ENCODE measurements at regions not wholly inside any gene's neighbourhood (a gene's known extent, or its start where the extent isn't known, plus 50 kb on each side); places are given as distances from the start of the nearest gene placed in this dataset.

GRCh38 chr1:4924356-4924755, 269.9 kb downstream of the AJAP1 start:
- no peak for DNase-seq (ENCODE audit: low spot score)

GRCh38 chr1:4916610-4917009, 262.2 kb downstream of the AJAP1 start:
- no peak for DNase-seq (ENCODE audit: low spot score)

GRCh38 chr1:4915154-4915553, 260.7 kb downstream of the AJAP1 start:
- no peak for DNase-seq (ENCODE audit: low spot score)

GRCh38 chr1:4908486-4908885, 254.1 kb downstream of the AJAP1 start:
- DNase-seq (ENCODE audit: low spot score), result no peak

GRCh38 chr1:4894566-4894965, 240.2 kb downstream of the AJAP1 start:
- no peak for DNase-seq (ENCODE audit: low spot score)

- DNase-seq (ENCODE audit: low spot score), result no peak
Observed at GRCh38 chr1:4880626-4881025, 226.2 kb downstream of the AJAP1 start.

- DNase-seq (ENCODE audit: low spot score), result no peak
Observed at GRCh38 chr1:4877426-4877825, 223.0 kb downstream of the AJAP1 start.

GRCh38 chr1:4871373-4871772, 217.0 kb downstream of the AJAP1 start:
- DNase-seq (ENCODE audit: low spot score), result no peak

GRCh38 chr1:4868521-4868920, 214.1 kb downstream of the AJAP1 start:
- no peak for DNase-seq (ENCODE audit: low spot score)

- DNase-seq (ENCODE audit: low spot score), result no peak
Observed at GRCh38 chr1:4856396-4856795, 202.0 kb downstream of the AJAP1 start.

- DNase-seq (ENCODE audit: low spot score), result no peak
Observed at GRCh38 chr1:4854367-4854766, 200.0 kb downstream of the AJAP1 start.

- no peak for DNase-seq (ENCODE audit: low spot score)
Observed at GRCh38 chr1:4853904-4854303, 199.5 kb downstream of the AJAP1 start.

GRCh38 chr1:4851385-4852065, 197.1 kb downstream of the AJAP1 start:
- no peak for DNase-seq (ENCODE audit: low spot score)

- no peak for DNase-seq (ENCODE audit: low spot score)
Observed at GRCh38 chr1:4848431-4848830, 194.0 kb downstream of the AJAP1 start.

GRCh38 chr1:4847711-4848110, 193.3 kb downstream of the AJAP1 start:
- no peak for DNase-seq (ENCODE audit: low spot score)
